Calu3 (cell line): ENCODE measurements at regions not wholly inside any gene's neighbourhood (a gene's known extent, or its start where the extent isn't known, plus 50 kb on each side); places are given as distances from the start of the nearest gene placed in this dataset.

ENCODE experiments used
- BruUV-seq: library from RNA; stranded (reverse); fragments of 400-500 nt; replicated peaks from 2 replicates; lab custom pipeline; 2021; lab: Mats Ljungman, UMichigan
- CTCF ChIA-PET: fragments of 300-600 bp; sonication (Branson Sonifier 250); formaldehyde crosslinking; loops from one replicate; lab custom pipeline; 2022; ENCODE audit warnings: antibody characterized with exemption; lab: Charles Lee
- DNase-seq: peaks from one replicate; pipeline ENCODE4 v3.0.0; 2022
- H3K27ac Mint-ChIP-seq: one replicate; pipeline ENCODE4 v1.8.0; 2022; ENCODE audit warnings: mixed read lengths; ENCODE audit not compliant: unreplicated experiment
- H3K27me3 Mint-ChIP-seq: one replicate; pipeline ENCODE4 v1.8.0; 2022; ENCODE audit warnings: mixed read lengths; ENCODE audit not compliant: unreplicated experiment
- H3K36me3 Mint-ChIP-seq: one replicate; pipeline ENCODE4 v1.8.0; 2022; ENCODE audit warnings: mild to moderate bottlenecking, moderate library complexity, mixed read lengths; ENCODE audit not compliant: insufficient read depth, unreplicated experiment
- H3K4me1 Mint-ChIP-seq: one replicate; pipeline ENCODE4 v1.8.0; 2022; ENCODE audit warnings: mild to moderate bottlenecking, low read depth, mixed read lengths; ENCODE audit not compliant: unreplicated experiment
- H3K4me3 Mint-ChIP-seq: one replicate; pipeline ENCODE4 v1.8.0; 2022; ENCODE audit warnings: mild to moderate bottlenecking, low read depth, moderate library complexity, mixed read lengths; ENCODE audit not compliant: unreplicated experiment
- H3K9me3 Mint-ChIP-seq: one replicate; pipeline ENCODE4 v1.8.0; 2022; ENCODE audit warnings: low read depth, mixed read lengths; ENCODE audit not compliant: unreplicated experiment
- intact Hi-C: fragments of 100-400 bp; cut with micrococcal nuclease; formaldehyde crosslinking; loops from one replicate; pipeline ENCODE4 v1.10.0; 2022; ENCODE audit not compliant: unreplicated experiment
- TF ChIP-seq, protein P1 (sequence below): fragments of 200-600 bp; IDR thresholded peaks from one replicate; pipeline ENCODE4 v1.8.0; 2022; ENCODE audit warnings: antibody characterized with exemption; ENCODE audit not compliant: unreplicated experiment

DNA sequence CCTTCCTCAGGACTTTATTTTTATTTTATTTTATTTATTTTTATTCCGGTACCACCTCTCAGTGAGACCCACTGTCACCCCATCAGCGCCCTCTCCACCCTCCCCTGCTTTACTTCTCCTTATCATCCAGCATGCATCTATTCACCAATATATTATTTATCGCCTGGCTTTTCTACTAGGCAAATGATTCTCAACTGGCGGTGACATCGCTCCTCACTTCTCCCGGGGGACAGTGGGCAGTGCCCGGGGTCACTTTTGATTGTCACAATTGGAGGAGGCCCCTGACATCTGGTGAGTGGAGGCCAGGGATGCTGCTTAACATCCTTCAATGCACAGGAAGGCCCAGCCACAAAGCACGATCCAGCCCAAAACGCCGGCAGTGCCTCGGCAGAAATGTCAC lies 138.7 kb downstream of the ETS2 start:
- BruUV-seq = no TSS peak
- Mint-ChIP-seq H3K4me3 (no peak overlapping the region), H3K36me3 (no peaks in the 10 kb centered on the region), H3K27me3 (no peaks in the 10 kb centered on the region), H3K4me1 (no peaks in the 10 kb centered on the region), H3K27ac (no peak overlapping the region), H3K9me3 (no peaks in the 10 kb centered on the region)
- intact Hi-C loops = no loop called here
- DNase-seq = no peak
- CTCF ChIA-PET = no interaction called here
- TF ChIP-seq, protein P1, sequence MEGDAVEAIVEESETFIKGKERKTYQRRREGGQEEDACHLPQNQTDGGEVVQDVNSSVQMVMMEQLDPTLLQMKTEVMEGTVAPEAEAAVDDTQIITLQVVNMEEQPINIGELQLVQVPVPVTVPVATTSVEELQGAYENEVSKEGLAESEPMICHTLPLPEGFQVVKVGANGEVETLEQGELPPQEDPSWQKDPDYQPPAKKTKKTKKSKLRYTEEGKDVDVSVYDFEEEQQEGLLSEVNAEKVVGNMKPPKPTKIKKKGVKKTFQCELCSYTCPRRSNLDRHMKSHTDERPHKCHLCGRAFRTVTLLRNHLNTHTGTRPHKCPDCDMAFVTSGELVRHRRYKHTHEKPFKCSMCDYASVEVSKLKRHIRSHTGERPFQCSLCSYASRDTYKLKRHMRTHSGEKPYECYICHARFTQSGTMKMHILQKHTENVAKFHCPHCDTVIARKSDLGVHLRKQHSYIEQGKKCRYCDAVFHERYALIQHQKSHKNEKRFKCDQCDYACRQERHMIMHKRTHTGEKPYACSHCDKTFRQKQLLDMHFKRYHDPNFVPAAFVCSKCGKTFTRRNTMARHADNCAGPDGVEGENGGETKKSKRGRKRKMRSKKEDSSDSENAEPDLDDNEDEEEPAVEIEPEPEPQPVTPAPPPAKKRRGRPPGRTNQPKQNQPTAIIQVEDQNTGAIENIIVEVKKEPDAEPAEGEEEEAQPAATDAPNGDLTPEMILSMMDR = no peak

DNA sequence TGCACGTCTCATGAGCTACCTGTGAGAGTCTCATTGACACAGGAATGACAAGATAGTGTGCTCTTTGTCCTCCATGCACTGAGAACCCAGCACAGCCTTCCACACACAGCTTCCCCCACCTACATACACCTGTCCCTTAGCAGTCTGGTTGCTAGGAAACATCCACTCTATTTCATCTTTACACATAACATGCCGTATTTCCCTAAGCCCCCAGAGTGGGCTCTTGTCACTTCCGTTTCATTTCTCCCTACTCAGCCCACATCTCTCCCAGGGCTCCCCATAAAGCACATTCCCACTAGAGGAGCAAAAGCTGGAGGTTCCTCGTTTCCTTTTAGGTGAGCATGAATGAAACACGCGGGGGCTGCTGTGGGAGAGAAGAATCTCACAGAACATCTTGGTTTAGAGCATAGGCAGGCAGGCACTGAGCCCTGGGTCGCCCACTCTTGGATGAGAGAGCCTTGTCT lies 137.1 kb downstream of the ETS2 start:
- Mint-ChIP-seq H3K9me3 (no peaks in the 10 kb centered on the region), H3K4me1 (no peaks in the 10 kb centered on the region), H3K4me3 (no peak overlapping the region), H3K36me3 (no peaks in the 10 kb centered on the region), H3K27me3 (peaks cover 4% of the 10 kb centered on the region), H3K27ac (no peak overlapping the region)
- no peak for DNase-seq
- TF ChIP-seq, protein P1 = no peak
- no TSS peak for BruUV-seq
- CTCF ChIA-PET = interaction anchor here (0.5 to 0.6 kb wide), 2 partner anchors 17 to 233 kb away, joined by 3 to 4 read pairs; no protein-coding TSS in a partner anchor
- intact Hi-C loops = no loop called here

DNA sequence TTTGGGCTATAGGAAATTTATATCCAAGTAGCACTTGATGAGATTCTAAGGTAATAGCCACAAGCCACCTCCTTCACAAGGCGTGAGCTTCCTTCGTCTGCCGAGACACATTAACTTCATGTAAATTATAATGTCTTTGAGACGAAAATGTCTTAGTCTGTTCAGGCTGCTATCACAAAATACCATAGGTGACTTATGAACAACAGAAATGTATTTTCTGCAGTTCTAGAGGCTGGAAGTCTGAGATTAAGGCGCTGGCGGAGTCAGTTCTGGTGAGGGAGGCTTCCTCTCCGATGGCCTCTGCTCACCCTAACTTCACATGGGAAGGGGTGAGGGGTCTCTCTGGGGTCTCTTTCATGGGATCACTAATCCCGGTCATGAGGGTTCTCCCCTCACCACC lies 133.0 kb downstream of the ETS2 start:
- no TSS peak for BruUV-seq
- no peak for DNase-seq
- no peak overlapping the region for H3K4me3 Mint-ChIP-seq
- TF ChIP-seq, protein P1 = no peak
- no peaks in the 10 kb centered on the region for H3K9me3 Mint-ChIP-seq
- intact Hi-C loops = no loop called here
- peaks cover 13% of the 10 kb centered on the region for H3K27me3 Mint-ChIP-seq
- CTCF ChIA-PET = no interaction called here
- H3K4me1 Mint-ChIP-seq = no peaks in the 10 kb centered on the region
- H3K36me3 Mint-ChIP-seq = no peaks in the 10 kb centered on the region
- H3K27ac Mint-ChIP-seq = no peak overlapping the region

DNA sequence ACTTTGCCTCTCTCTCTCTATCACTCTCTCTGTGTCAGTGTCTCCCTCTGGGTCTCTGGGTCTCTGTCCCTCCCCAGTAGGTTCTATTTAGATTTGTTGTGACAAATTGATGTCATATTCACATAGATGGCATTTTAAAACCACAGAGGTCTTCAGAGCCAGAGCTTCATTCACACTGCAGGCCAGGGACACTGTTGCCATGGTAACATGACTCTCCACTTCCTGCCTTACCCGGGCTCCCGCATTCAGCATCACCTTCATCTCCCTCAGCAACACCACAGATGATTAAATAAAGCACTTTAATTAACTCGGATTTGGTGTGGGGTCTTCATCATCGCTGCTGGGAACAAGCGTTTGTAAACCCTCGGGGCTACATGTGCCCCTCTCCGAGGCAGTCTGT lies 132.6 kb downstream of the ETS2 start:
- Mint-ChIP-seq H3K4me1 (no peaks in the 10 kb centered on the region), H3K36me3 (no peaks in the 10 kb centered on the region), H3K27me3 (peaks cover 13% of the 10 kb centered on the region), H3K27ac (no peak overlapping the region), H3K4me3 (no peak overlapping the region), H3K9me3 (no peaks in the 10 kb centered on the region)
- intact Hi-C loops = no loop called here
- no peak for DNase-seq
- BruUV-seq = no TSS peak
- TF ChIP-seq, protein P1 = no peak
- CTCF ChIA-PET = no interaction called here
